ENCODE measurements at regions not wholly inside any gene's neighbourhood (a gene's known extent, or its start where the extent isn't known, plus 50 kb on each side); places are given as distances from the start of the nearest gene placed in this dataset.
"Not testable (repeated sequence)": the region's sequence is repeated elsewhere in the genome, so short reads cannot be mapped to it uniquely, and the experiment has no call there.

DNA sequence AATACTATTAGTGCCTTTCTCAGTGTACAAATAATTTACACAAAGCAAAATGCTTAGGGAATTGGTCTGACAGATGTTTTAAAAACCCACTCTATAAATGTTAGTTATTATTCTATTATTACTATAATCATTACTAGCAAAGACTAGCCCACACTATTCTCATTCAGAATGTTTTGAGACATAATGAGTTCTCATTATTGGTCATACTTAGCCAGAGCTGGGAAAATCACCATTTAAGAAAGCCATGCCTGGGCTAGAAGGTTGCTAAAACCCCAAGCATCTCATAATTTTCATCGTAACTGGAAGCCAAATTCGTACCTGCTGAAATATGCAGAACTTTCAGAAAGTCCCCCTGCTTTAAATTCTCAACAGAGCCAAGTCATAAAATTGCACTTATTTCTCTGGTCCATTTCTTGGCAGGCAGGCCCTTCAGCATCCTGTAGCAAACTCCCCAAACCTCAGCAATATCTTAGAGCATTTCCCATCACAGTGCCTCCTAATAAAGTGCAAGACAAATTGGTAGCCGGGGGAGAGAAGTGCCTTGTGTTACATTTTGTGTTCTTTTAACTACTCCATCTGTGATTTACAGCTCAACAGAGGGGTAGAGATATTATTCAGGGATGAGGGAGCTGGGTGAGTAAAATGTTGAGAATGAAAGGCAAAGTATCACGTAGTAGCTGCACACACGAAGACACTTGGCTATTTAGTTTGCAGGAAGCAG is 79.8 kb upstream of the ADAMTS18 start:
- no peak overlapping the region for H3K27ac ChIP-seq
- H3K27me3 ChIP-seq (ENCODE audit: insufficient read depth, low read depth, severe bottlenecking) = no peaks in the 10 kb centered on the region
- H3K36me3 ChIP-seq = no peaks in the 10 kb centered on the region
- H3K9me3 ChIP-seq (ENCODE audit: severe bottlenecking) = no peaks in the 10 kb centered on the region
- H3K4me3 ChIP-seq (ENCODE audit: low read depth, low read length) = no peak overlapping the region
- TF ChIP-seq CTCF (IDR thresholded peaks at IDR 0.05; ENCODE audit: low read depth, low read length) = no peak
- no peak for DNase-seq

DNA sequence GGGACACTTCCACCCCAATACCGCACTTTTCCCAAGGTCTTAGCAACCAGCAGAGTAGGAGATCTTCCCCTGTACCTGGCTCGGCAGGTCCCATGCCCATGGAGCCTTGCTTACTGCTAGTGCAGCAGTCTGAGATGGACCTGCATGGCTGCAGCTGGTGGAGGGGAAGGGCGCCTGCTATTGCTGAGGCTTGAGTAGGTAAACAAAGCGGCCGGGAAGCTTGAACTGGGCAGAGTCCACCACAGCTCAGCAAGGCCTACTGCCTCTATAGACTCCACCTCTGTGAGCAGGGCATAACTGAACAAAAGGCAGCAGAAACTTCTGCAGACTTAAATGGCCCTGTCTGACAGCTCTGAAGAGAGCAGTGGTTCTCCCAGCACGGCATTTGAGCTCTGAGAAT is 90.4 kb upstream of the ADAMTS18 start:
- DNase-seq; H3K27me3 ChIP-seq (ENCODE audit: insufficient read depth, low read depth, severe bottlenecking); H3K4me3 ChIP-seq (ENCODE audit: low read depth, low read length); H3K27ac ChIP-seq; H3K9me3 ChIP-seq (ENCODE audit: severe bottlenecking); H3K36me3 ChIP-seq: not testable (repeated sequence)

GRCh38 chr16:77531752-77532151 is 96.9 kb upstream of the ADAMTS18 start:
- no peak for DNase-seq
- no peak for TF ChIP-seq CTCF (IDR thresholded peaks at IDR 0.05; ENCODE audit: low read depth, low read length)
- no peak overlapping the region for H3K27ac ChIP-seq

DNA sequence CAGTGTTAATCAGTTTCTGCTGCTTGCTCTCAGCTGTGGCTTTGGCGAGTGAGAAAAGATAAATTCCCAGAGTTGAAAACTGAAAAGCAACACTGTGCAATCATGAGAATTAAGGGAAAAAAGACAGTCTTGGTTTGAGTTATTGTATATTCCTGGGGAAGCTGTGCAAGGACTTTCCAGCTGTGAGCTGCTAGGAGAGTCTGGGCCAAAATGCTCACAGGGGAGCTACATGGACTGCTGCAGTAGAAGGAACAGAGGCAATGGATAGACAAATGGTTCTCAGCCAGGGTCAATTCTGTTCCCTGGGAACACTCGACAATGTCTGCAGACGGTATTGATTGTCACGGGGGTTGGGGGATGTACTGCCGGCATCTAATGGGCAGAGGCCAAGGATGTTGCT is 102.0 kb upstream of the ADAMTS18 start:
- Histone ChIP-seq H3K27me3 (ENCODE audit: insufficient read depth, low read depth, severe bottlenecking) (no peaks in the 10 kb centered on the region), H3K36me3 (no peaks in the 10 kb centered on the region), H3K4me3 (ENCODE audit: low read depth, low read length) (no peak overlapping the region), H3K9me3 (ENCODE audit: severe bottlenecking) (no peaks in the 10 kb centered on the region), H3K27ac (no peak overlapping the region)
- DNase-seq = no peak
- no peak for TF ChIP-seq CTCF (IDR thresholded peaks at IDR 0.05; ENCODE audit: low read depth, low read length)

More at GRCh38 chr16:77531752-77532151, 96.9 kb upstream of the ADAMTS18 start:
- Histone ChIP-seq H3K9me3 (ENCODE audit: severe bottlenecking) (no peaks in the 10 kb centered on the region), H3K27me3 (ENCODE audit: insufficient read depth, low read depth, severe bottlenecking) (no peaks in the 10 kb centered on the region), H3K4me3 (ENCODE audit: low read depth, low read length) (no peak overlapping the region), H3K36me3 (no peaks in the 10 kb centered on the region)

DNA sequence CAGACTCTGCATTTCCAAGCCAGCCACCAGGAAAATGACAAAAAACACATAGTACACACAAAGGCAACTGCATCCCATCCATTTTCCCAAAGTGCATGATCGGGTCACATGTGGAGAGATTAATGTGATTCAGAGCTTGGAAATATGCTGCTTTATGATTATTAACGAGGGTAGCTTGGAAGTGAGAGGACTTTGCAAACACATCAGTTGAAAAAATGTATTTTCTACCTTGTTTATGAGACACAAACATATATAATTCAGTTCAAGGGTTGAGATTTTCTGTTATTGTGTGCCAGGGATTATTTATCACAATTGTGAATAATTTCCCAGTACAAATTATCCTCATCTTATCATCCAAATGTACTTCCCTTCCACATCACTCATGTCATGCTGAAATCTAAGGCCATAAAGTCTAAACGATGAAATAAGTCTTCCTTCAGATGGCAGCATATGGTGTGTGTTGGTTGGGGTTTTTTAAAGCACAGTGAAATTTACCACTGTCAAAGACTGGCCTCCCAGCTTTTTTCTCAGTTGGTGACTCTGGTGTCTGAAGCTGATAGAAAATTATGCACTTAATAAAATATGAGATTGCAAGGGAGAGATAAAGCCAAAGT is 104.7 kb upstream of the ADAMTS18 start:
- Histone ChIP-seq H3K9me3 (ENCODE audit: severe bottlenecking) (no peaks in the 10 kb centered on the region), H3K27me3 (ENCODE audit: insufficient read depth, low read depth, severe bottlenecking) (no peaks in the 10 kb centered on the region), H3K27ac (no peak overlapping the region), H3K36me3 (no peaks in the 10 kb centered on the region), H3K4me3 (ENCODE audit: low read depth, low read length) (no peak overlapping the region)
- no peak for TF ChIP-seq CTCF (IDR thresholded peaks at IDR 0.05; ENCODE audit: low read depth, low read length)
- no peak for DNase-seq

- no peak for TF ChIP-seq CTCF (IDR thresholded peaks at IDR 0.05; ENCODE audit: low read depth, low read length)
- Histone ChIP-seq H3K9me3 (ENCODE audit: severe bottlenecking) (no peaks in the 10 kb centered on the region), H3K27ac (no peak overlapping the region), H3K27me3 (ENCODE audit: insufficient read depth, low read depth, severe bottlenecking) (peaks cover 3% of the 10 kb centered on the region), H3K36me3 (no peaks in the 10 kb centered on the region), H3K4me3 (ENCODE audit: low read depth, low read length) (no peak overlapping the region)
- no peak for DNase-seq
These were observed 105.8 kb upstream of the ADAMTS18 start for GRCh38 chr16:77540646-77541045.

Measured in WERI-Rb-1 (cell line).